CD14-positive monocyte (primary cell): ENCODE measurements at regions not wholly inside any gene's neighbourhood (a gene's known extent, or its start where the extent isn't known, plus 50 kb on each side); places are given as distances from the start of the nearest gene placed in this dataset.

Experiments
- DNase-seq, 3 donors: peaks; one replicate each; pipeline ENCODE4 v3.0.0-alpha.2; 2011 to 2022
- H2AFZ ChIP-seq: 2 replicates; pipeline ENCODE4 v1.6.0; 2012; ENCODE audit warnings: mild to moderate bottlenecking, low read depth, low read length, inconsistent platforms; ENCODE audit not compliant: insufficient read depth, poor library complexity, severe bottlenecking
- H3K27ac ChIP-seq, 2 donors: 1 replicate in 1 of 2; 2 replicates in 1 of 2; pipeline ENCODE4 v1.5.1; 2012 to 2013; ENCODE audit warnings: low read length in 2 of 2, control low read depth in 1 of 2, inconsistent platforms in 1 of 2, low read depth in 1 of 2, mild to moderate bottlenecking in 1 of 2
- H3K27me3 ChIP-seq, 2 donors: one replicate each; pipeline versions ENCODE4 v1.6.0 to v1.6.1; 2011 to 2013; ENCODE audit warnings: low read length in 2 of 2; ENCODE audit not compliant: control insufficient read depth in 2 of 2, insufficient read depth in 2 of 2
- H3K36me3 ChIP-seq, 2 donors: replicated peaks in 1 of 2; 1 replicate in 1 of 2; 2 replicates in 1 of 2; pipeline versions ENCODE4 v1.5.1 to v1.6.1; 2012 to 2013; ENCODE audit warnings: low read length in 2 of 2, control low read depth in 1 of 2, inconsistent platforms in 1 of 2, mild to moderate bottlenecking in 1 of 2; ENCODE audit not compliant: insufficient read depth in 2 of 2, control insufficient read depth in 1 of 2
- H3K4me1 ChIP-seq, 2 donors: 1 replicate in 1 of 2; 2 replicates in 1 of 2; pipeline versions ENCODE4 v1.5.1 to v1.6.1; 2012 to 2013; ENCODE audit warnings: low read length in 2 of 2, control low read depth in 1 of 2, inconsistent platforms in 1 of 2, mild to moderate bottlenecking in 1 of 2, moderate library complexity in 1 of 2; ENCODE audit not compliant: insufficient read depth in 2 of 2, control insufficient read depth in 1 of 2
- H3K4me2 ChIP-seq: replicated peaks from 2 replicates; pipeline ENCODE3; 2012; ENCODE audit warnings: low read length, moderate library complexity, mild to moderate bottlenecking; ENCODE audit not compliant: poor library complexity, severe bottlenecking; ENCODE audit errors: extremely low read depth
- H3K4me3 ChIP-seq, 3 experiments: fragments of 200-600 bp in 1 of 3; sonication (generic) in 1 of 3; replicated peaks in 1 of 3; 1 replicate in 2 of 3; 2 replicates in 1 of 3; pipeline ENCODE4 v1.5.1; 2011 to 2013; ENCODE audit warnings: low read length in 3 of 3, mild to moderate bottlenecking in 3 of 3, control low read depth in 2 of 3, low read depth in 2 of 3, inconsistent platforms in 1 of 3, moderate library complexity in 1 of 3
- H3K79me2 ChIP-seq: 2 replicates; pipeline ENCODE4 v1.6.0; 2012; ENCODE audit warnings: mild to moderate bottlenecking, control low read depth, inconsistent platforms, low read length, moderate library complexity; ENCODE audit not compliant: insufficient read depth
- H3K9ac ChIP-seq: 2 replicates; pipeline ENCODE4 v1.6.0; 2017; ENCODE audit warnings: low read length, mild to moderate bottlenecking; ENCODE audit not compliant: insufficient read depth, poor library complexity, severe bottlenecking
- H3K9me3 ChIP-seq, 2 donors: replicated peaks in 1 of 2; 1 replicate in 1 of 2; 2 replicates in 1 of 2; pipeline versions ENCODE4 v1.5.1 to v1.6.1; 2012 to 2013; ENCODE audit warnings: low read length in 2 of 2, control low read depth in 1 of 2; ENCODE audit not compliant: control insufficient read depth in 1 of 2, insufficient read depth in 1 of 2
- H4K20me1 ChIP-seq: 2 replicates; pipeline ENCODE4 v1.6.0; 2012; ENCODE audit warnings: mild to moderate bottlenecking, low read length, control low read depth, moderate library complexity; ENCODE audit not compliant: insufficient read depth
- H3K27ac Mint-ChIP-seq, 7 donors: one replicate each; pipeline ENCODE4 v1.8.0; 2020; ENCODE audit warnings: mild to moderate bottlenecking in 7 of 7, mixed read lengths in 7 of 7, moderate library complexity in 6 of 7, inconsistent platforms in 2 of 7
- H3K27me3 Mint-ChIP-seq, 3 donors: one replicate each; pipeline ENCODE4 v1.8.0; 2021 to 2022; ENCODE audit warnings: low read depth in 3 of 3, mild to moderate bottlenecking in 3 of 3, mixed read lengths in 3 of 3, moderate library complexity in 3 of 3, inconsistent platforms in 1 of 3
- H3K36me3 Mint-ChIP-seq, 2 donors: one replicate each; pipeline ENCODE4 v1.8.0; 2020; ENCODE audit warnings: mixed read lengths in 2 of 2, inconsistent platforms in 1 of 2, mild to moderate bottlenecking in 1 of 2
- H3K4me1 Mint-ChIP-seq: one replicate; pipeline ENCODE4 v1.8.0; 2020; ENCODE audit warnings: mild to moderate bottlenecking, mixed read lengths
- H3K4me3 Mint-ChIP-seq, 2 donors: one replicate each; pipeline ENCODE4 v1.8.0; 2020; ENCODE audit warnings: mild to moderate bottlenecking in 2 of 2, mixed read lengths in 2 of 2, moderate library complexity in 1 of 2
- H3K9me3 Mint-ChIP-seq, 7 donors: one replicate each; pipeline ENCODE4 v1.8.0; 2020 to 2022; ENCODE audit warnings: mixed read lengths in 7 of 7, mild to moderate bottlenecking in 6 of 7, moderate library complexity in 6 of 7, inconsistent platforms in 2 of 7
- WGBS: methylation state at CpG from one replicate; pipeline ENCODE4 v1.1.5; 2013; ENCODE audit warnings: missing lambda C conversion rate; ENCODE audit not compliant: insufficient coverage; 5-methylcytosine and 5-hydroxymethylcytosine counted together
- intact Hi-C, 2 donors: fragments of 100-400 bp; cut with micrococcal nuclease; formaldehyde crosslinking; loops; one replicate each; pipeline versions ENCODE4 v1.15.0 to v1.15.1; 2023
- TF ChIP-seq, protein P1 (sequence below): fragments of 200-600 bp; IDR thresholded peaks from one replicate; pipeline ENCODE4 v1.8.0; 2022; ENCODE audit warnings: antibody characterized with exemption, mild to moderate bottlenecking

DNA sequence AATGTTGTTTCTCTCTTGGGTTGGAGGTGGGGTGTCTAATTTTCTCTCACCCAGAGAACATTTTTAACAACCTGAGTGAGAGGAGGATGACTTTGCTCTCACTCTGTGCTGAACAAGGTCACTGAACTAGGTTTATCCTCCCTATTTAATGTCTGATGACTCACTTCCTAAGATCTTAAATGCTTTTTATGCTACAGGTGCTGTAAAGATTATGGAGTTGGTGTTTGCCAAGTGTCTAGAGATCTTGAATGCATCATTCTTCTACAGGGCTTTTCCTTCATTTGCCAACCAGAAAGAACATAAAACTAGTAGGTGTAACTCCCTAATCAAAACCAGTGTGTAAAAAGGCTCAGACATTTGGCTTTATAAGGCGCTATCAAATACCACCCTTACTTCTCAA, 350.5 kb upstream of the ETAA1 start:
- H2AFZ ChIP-seq = no peak overlapping the region
- no peaks in the 10 kb centered on the region for H3K27me3 ChIP-seq
- TF ChIP-seq, protein P1, sequence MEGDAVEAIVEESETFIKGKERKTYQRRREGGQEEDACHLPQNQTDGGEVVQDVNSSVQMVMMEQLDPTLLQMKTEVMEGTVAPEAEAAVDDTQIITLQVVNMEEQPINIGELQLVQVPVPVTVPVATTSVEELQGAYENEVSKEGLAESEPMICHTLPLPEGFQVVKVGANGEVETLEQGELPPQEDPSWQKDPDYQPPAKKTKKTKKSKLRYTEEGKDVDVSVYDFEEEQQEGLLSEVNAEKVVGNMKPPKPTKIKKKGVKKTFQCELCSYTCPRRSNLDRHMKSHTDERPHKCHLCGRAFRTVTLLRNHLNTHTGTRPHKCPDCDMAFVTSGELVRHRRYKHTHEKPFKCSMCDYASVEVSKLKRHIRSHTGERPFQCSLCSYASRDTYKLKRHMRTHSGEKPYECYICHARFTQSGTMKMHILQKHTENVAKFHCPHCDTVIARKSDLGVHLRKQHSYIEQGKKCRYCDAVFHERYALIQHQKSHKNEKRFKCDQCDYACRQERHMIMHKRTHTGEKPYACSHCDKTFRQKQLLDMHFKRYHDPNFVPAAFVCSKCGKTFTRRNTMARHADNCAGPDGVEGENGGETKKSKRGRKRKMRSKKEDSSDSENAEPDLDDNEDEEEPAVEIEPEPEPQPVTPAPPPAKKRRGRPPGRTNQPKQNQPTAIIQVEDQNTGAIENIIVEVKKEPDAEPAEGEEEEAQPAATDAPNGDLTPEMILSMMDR = no peak
- Mint-ChIP-seq H3K4me1 (no peaks in the 10 kb centered on the region), H3K27ac (no peak overlapping the region), H3K9me3 (peaks cover 0 to 7% (median 2%) of the 10 kb centered on the region in 7 donors), H3K36me3 (no peaks in the 10 kb centered on the region), H3K27me3 (peaks cover 0 to 1% (median 0%) of the 10 kb centered on the region in 3 donors), H3K4me3 (no peak overlapping the region)
- no peak overlapping the region for H3K27ac ChIP-seq
- H3K79me2 ChIP-seq = no peaks in the 10 kb centered on the region
- no peak for DNase-seq
- H3K9me3 ChIP-seq = no peaks in the 10 kb centered on the region
- intact Hi-C loops = no loop called here
- no peaks in the 10 kb centered on the region for H3K36me3 ChIP-seq
- H3K4me2 ChIP-seq = no peak overlapping the region
- no peak overlapping the region for H3K9ac ChIP-seq
- no peaks in the 10 kb centered on the region for H4K20me1 ChIP-seq
- no peaks in the 10 kb centered on the region for H3K4me1 ChIP-seq
- H3K4me3 ChIP-seq = no peak overlapping the region
- WGBS = no CpG with 5 or more reads among the region's 1 CpG

DNA sequence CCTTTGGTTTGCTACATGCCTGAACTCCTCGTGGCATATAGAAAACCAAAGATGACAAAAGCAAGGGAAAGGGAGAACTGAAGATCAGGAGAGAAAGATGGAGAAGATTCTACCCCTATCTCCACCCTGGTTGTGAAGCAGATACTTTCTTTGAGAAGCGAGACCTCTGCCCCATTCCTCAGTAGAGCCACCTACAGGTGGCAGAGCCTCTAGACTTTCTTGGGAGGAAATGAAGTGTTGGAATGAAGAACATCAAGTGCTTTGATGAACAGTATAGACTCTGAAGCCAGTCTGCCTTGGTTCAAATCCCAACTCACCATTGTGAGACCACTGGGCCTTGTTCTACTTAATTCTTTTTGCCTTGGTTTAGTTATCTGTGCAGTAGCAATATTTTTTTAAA, 348.8 kb upstream of the ETAA1 start:
- H2AFZ ChIP-seq = no peak overlapping the region
- TF ChIP-seq, protein P1 = no peak
- no peak overlapping the region for H3K4me2 ChIP-seq
- H3K27me3 Mint-ChIP-seq = peaks cover 0 to 1% (median 0%) of the 10 kb centered on the region in 3 donors
- DNase-seq = no peak
- no peak overlapping the region for H3K4me3 ChIP-seq
- no peaks in the 10 kb centered on the region for H3K36me3 Mint-ChIP-seq
- H3K9ac ChIP-seq = no peak overlapping the region
- no peaks in the 10 kb centered on the region for H3K79me2 ChIP-seq
- H3K27ac ChIP-seq = no peak overlapping the region
- H3K36me3 ChIP-seq = no peaks in the 10 kb centered on the region
- H3K4me3 Mint-ChIP-seq = no peak overlapping the region
- intact Hi-C loops = no loop called here
- H3K27me3 ChIP-seq = no peaks in the 10 kb centered on the region
- peaks cover 0 to 7% (median 0%) of the 10 kb centered on the region in 7 donors for H3K9me3 Mint-ChIP-seq
- WGBS = no CpG with 5 or more reads among the region's 2 CpGs
- no peaks in the 10 kb centered on the region for H4K20me1 ChIP-seq
- H3K4me1 ChIP-seq = no peaks in the 10 kb centered on the region
- H3K27ac Mint-ChIP-seq = no peak overlapping the region
- no peaks in the 10 kb centered on the region for H3K9me3 ChIP-seq
- H3K4me1 Mint-ChIP-seq = no peaks in the 10 kb centered on the region
